Mesenchymal stem cell (in vitro differentiated cells and primary cell): ENCODE measurements at regions not wholly inside any gene's neighbourhood (a gene's known extent, or its start where the extent isn't known, plus 50 kb on each side); places are given as distances from the start of the nearest gene placed in this dataset.

ENCODE experiments used
- DNase-seq: peaks from one replicate; pipeline ENCODE4 v3.0.0-alpha.2; 2013
- H2AFZ ChIP-seq: one replicate; pipeline ENCODE4 v1.6.1; 2013; ENCODE audit warnings: low read depth, mild to moderate bottlenecking, control low read depth, inconsistent platforms, low read length, moderate library complexity
- H2AK5ac ChIP-seq: 2 replicates; pipeline ENCODE4 v1.6.1; 2013; ENCODE audit warnings: low read length, moderate library complexity, mild to moderate bottlenecking, inconsistent platforms; ENCODE audit not compliant: severe bottlenecking
- H2BK120ac ChIP-seq: one replicate; pipeline ENCODE4 v1.6.1; 2013; ENCODE audit warnings: low read depth, mild to moderate bottlenecking, inconsistent platforms, low read length, moderate library complexity
- H2BK12ac ChIP-seq, 2 experiments: one replicate each; pipeline ENCODE4 v1.6.1; 2013; ENCODE audit warnings: inconsistent platforms in 2 of 2, low read length in 2 of 2, mild to moderate bottlenecking in 2 of 2, moderate library complexity in 2 of 2, control low read depth in 1 of 2
- H2BK15ac ChIP-seq: one replicate; pipeline ENCODE4 v1.6.1; 2013; ENCODE audit warnings: mild to moderate bottlenecking, low read depth, inconsistent platforms; ENCODE audit not compliant: poor library complexity, severe bottlenecking
- H2BK5ac ChIP-seq: 2 replicates; pipeline ENCODE4 v1.6.1; 2013; ENCODE audit warnings: low read depth, mild to moderate bottlenecking, low read length, control low read depth, inconsistent platforms; ENCODE audit not compliant: poor library complexity, severe bottlenecking
- H3K14ac ChIP-seq, 2 experiments: one replicate each; pipeline ENCODE4 v1.6.1; 2013; ENCODE audit warnings: inconsistent platforms in 2 of 2, low read length in 2 of 2, control low read depth in 1 of 2, mild to moderate bottlenecking in 1 of 2, moderate library complexity in 1 of 2
- H3K18ac ChIP-seq, 2 experiments: one replicate each; pipeline ENCODE4 v1.6.1; 2013; ENCODE audit warnings: inconsistent platforms in 2 of 2, low read length in 2 of 2, control low read depth in 1 of 2, low read depth in 1 of 2, mild to moderate bottlenecking in 1 of 2
- H3K23ac ChIP-seq, 2 experiments: one replicate each; pipeline ENCODE4 v1.6.1; 2013; ENCODE audit warnings: inconsistent platforms in 2 of 2, low read length in 2 of 2, mild to moderate bottlenecking in 2 of 2, moderate library complexity in 2 of 2, control low read depth in 1 of 2
- H3K27ac ChIP-seq: 2 replicates; pipeline ENCODE4 v1.5.1; 2013; ENCODE audit warnings: mild to moderate bottlenecking, moderate library complexity, low read length, control low read depth, inconsistent platforms; ENCODE audit not compliant: poor library complexity, severe bottlenecking
- H3K27me3 ChIP-seq, 2 experiments: 2 replicates each; pipeline versions ENCODE4 v1.6.1 to v1.7.0; 2013; ENCODE audit warnings: low read length in 2 of 2, mild to moderate bottlenecking in 2 of 2, moderate library complexity in 2 of 2, control low read depth in 1 of 2, inconsistent platforms in 1 of 2; ENCODE audit not compliant: control insufficient read depth in 1 of 2, insufficient read depth in 1 of 2
- H3K36me3 ChIP-seq, 2 experiments: 2 replicates each; pipeline versions ENCODE4 v1.6.1 to v1.7.0; 2013; ENCODE audit warnings: low read length in 2 of 2, control low read depth in 1 of 2, inconsistent platforms in 1 of 2, low read depth in 1 of 2, mild to moderate bottlenecking in 1 of 2; ENCODE audit not compliant: insufficient read depth in 2 of 2, control insufficient read depth in 1 of 2
- H3K4ac ChIP-seq, 2 experiments: one replicate each; pipeline ENCODE4 v1.6.1; 2013; ENCODE audit warnings: inconsistent platforms in 2 of 2, low read length in 2 of 2, mild to moderate bottlenecking in 2 of 2, moderate library complexity in 2 of 2, control low read depth in 1 of 2, low read depth in 1 of 2
- H3K4me1 ChIP-seq: 2 replicates; pipeline ENCODE4 v1.6.1; 2013; ENCODE audit warnings: low read depth, low read length, control low read depth; ENCODE audit not compliant: control insufficient read depth, insufficient read depth
- H3K4me2 ChIP-seq: 2 replicates; pipeline ENCODE4 v1.6.1; 2013; ENCODE audit warnings: low read length, mild to moderate bottlenecking, inconsistent platforms; ENCODE audit not compliant: poor library complexity, severe bottlenecking
- H3K4me3 ChIP-seq, 2 experiments: 2 replicates each; pipeline versions ENCODE4 v1.5.1 to v1.7.0; 2013; ENCODE audit warnings: low read length in 2 of 2, mild to moderate bottlenecking in 2 of 2, control low read depth in 1 of 2, low read depth in 1 of 2; ENCODE audit not compliant: insufficient read depth in 1 of 2
- H3K79me1 ChIP-seq: replicated peaks from 2 replicates; pipeline ENCODE4 v1.6.1; 2013; ENCODE audit warnings: mild to moderate bottlenecking, control low read depth, low read length, inconsistent platforms; ENCODE audit not compliant: poor library complexity, severe bottlenecking
- H3K9ac ChIP-seq: 2 replicates; pipeline ENCODE4 v1.7.0; 2013; ENCODE audit warnings: mild to moderate bottlenecking, low read length, moderate library complexity
- H3K9me3 ChIP-seq: 2 replicates; pipeline ENCODE4 v1.7.0; 2013; ENCODE audit warnings: mild to moderate bottlenecking, low read length; ENCODE audit not compliant: control insufficient read depth
- H4K8ac ChIP-seq: one replicate; pipeline ENCODE4 v1.6.1; 2013; ENCODE audit warnings: inconsistent platforms, mild to moderate bottlenecking, low read length, moderate library complexity
- H4K91ac ChIP-seq: one replicate; pipeline ENCODE4 v1.6.1; 2013; ENCODE audit warnings: mild to moderate bottlenecking, low read length, inconsistent platforms
- WGBS: methylation state at CpG from one replicate; pipeline ENCODE4 v1.1.7; 2013; ENCODE audit warnings: mixed read lengths; 5-methylcytosine and 5-hydroxymethylcytosine counted together

DNA sequence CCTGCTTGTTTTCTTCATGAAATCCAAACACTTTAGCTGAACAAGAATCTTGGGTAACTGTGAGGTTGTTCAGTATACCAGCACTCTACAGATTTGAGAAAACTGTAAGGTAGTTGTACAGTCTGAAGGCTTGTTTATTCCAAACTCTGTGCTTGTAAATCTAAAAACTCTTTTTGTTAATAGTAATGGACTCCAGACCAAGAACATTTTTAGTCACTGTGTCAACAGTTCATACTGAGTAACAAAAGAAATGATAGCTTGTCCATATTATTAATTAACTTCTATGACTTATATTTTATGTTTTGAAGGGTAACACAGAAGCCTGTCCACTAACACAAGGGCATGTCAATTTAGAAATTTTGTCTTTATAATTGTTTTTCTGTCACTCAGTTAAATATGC is 72.2 kb upstream of the KYNU start:
- H3K4ac ChIP-seq = no peak overlapping the region
- H4K8ac ChIP-seq = no peak overlapping the region
- H2AFZ ChIP-seq = no peak overlapping the region
- no peak overlapping the region for H3K4me2 ChIP-seq
- no peak overlapping the region for H4K91ac ChIP-seq
- H2BK120ac ChIP-seq = no peak overlapping the region
- H2BK12ac ChIP-seq = no peak overlapping the region
- no peaks in the 10 kb centered on the region for H3K36me3 ChIP-seq
- H3K27ac ChIP-seq = no peak overlapping the region
- no peaks in the 10 kb centered on the region for H3K27me3 ChIP-seq
- no peak overlapping the region for H3K4me3 ChIP-seq
- no peak overlapping the region for H3K14ac ChIP-seq
- H2AK5ac ChIP-seq = no peak overlapping the region
- H3K23ac ChIP-seq = no peak overlapping the region
- no peaks in the 10 kb centered on the region for H3K9me3 ChIP-seq
- no peak overlapping the region for H3K9ac ChIP-seq
- H2BK15ac ChIP-seq = no peak overlapping the region
- H3K18ac ChIP-seq = no peak overlapping the region
- no peaks in the 10 kb centered on the region for H3K4me1 ChIP-seq
- DNase-seq = no peak
- no peak overlapping the region for H2BK5ac ChIP-seq
- H3K79me1 ChIP-seq = no peaks in the 10 kb centered on the region

DNA sequence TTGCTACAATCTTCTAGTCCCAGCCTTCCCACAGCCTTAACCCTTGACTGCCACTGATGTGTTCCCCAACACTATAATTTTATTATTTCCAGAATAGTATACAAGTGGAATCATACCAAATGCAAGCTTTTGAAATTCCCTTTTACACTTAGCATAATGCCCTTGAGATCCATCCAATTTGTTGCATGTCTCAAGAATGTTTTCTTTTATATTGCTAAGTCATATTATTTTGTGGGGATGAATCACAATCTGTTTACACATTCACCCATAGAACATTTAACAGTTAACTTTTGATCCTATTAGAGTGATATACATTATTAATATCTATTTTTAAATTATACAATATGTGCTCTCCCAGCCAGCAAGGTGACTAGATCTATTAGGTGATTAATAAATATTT is 74.3 kb upstream of the KYNU start:
- Histone ChIP-seq H3K4me1 (no peaks in the 10 kb centered on the region), H2AFZ (no peak overlapping the region)

DNA sequence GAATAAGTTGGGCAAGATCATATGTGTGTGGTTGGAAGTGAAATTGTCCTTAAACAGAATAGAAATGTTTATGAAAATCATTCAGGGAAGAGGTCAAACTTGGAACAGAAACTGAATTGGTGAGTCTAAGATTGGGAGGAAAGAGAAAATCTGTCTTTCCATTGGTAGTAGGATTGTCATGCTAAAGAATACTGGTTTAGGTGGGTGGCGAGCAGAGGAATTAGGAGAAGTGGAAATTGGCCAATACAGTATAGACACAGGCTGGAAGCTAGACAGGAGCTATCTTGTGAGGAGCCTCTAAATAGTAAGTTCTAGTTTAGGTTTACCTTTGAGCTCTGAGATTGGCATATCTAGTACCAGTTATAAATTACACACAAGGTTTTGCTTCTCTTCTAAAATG is 80.9 kb upstream of the KYNU start:
- no peak for DNase-seq
- Histone ChIP-seq H3K4me2 (no peak overlapping the region), H2AK5ac (no peak overlapping the region), H2BK120ac (no peak overlapping the region), H3K27me3 (no peaks in the 10 kb centered on the region), H3K27ac (no peak overlapping the region), H3K4ac (no peak overlapping the region), H4K91ac (no peak overlapping the region), H2BK12ac (no peak overlapping the region), H3K14ac (no peak overlapping the region), H2BK15ac (no peak overlapping the region), H3K9me3 (no peaks in the 10 kb centered on the region), H3K36me3 (no peaks in the 10 kb centered on the region), H2BK5ac (no peak overlapping the region), H3K18ac (no peak overlapping the region), H3K9ac (no peak overlapping the region), H2AFZ (no peak overlapping the region), H3K23ac (no peak overlapping the region), H4K8ac (no peak overlapping the region), H3K79me1 (no peaks in the 10 kb centered on the region), H3K4me3 (no peak overlapping the region), H3K4me1 (no peaks in the 10 kb centered on the region)
- 100% methylated on average over 1 of the region's 1 CpG for WGBS

More for the DNA sequence above, 74.3 kb upstream of the KYNU start:
- Histone ChIP-seq H4K8ac (no peak overlapping the region), H2BK12ac (no peak overlapping the region), H2BK5ac (no peak overlapping the region), H2BK120ac (no peak overlapping the region), H3K27me3 (no peaks in the 10 kb centered on the region), H3K14ac (no peak overlapping the region), H3K36me3 (no peaks in the 10 kb centered on the region), H3K4me2 (no peak overlapping the region), H3K4me3 (no peak overlapping the region), H3K18ac (no peak overlapping the region), H4K91ac (no peak overlapping the region), H3K9ac (no peak overlapping the region), H3K23ac (no peak overlapping the region), H3K9me3 (no peaks in the 10 kb centered on the region), H2AK5ac (no peak overlapping the region), H3K27ac (no peak overlapping the region), H3K79me1 (no peaks in the 10 kb centered on the region), H2BK15ac (no peak overlapping the region), H3K4ac (no peak overlapping the region)
- DNase-seq = no peak

DNA sequence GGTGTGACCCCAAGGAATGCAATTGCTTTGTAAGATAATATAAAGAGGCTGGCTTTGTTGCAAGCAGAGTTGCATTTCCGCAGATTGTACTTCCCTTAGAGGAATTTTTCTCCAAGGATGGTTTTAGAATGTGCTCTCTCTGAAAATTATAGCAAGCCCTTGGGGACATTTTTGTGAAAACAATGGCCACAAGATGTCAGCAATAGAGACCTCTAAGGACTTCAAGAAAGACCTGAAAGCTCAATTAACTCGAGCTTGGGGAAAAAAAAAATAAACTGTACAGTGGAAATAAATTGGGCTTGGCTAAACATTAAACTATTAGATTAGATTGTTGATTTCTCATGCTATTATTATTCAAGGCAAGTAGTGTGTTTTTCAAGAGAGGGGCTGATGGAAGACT is 81.3 kb upstream of the KYNU start:
- Histone ChIP-seq H3K27me3 (no peaks in the 10 kb centered on the region), H3K4me2 (no peak overlapping the region), H3K4me1 (no peaks in the 10 kb centered on the region), H3K14ac (no peak overlapping the region), H3K9ac (no peak overlapping the region), H3K79me1 (no peaks in the 10 kb centered on the region), H3K4ac (no peak overlapping the region), H3K4me3 (no peak overlapping the region), H3K18ac (no peak overlapping the region), H2BK5ac (no peak overlapping the region), H3K23ac (no peak overlapping the region), H4K91ac (no peak overlapping the region), H2BK15ac (no peak overlapping the region), H2AK5ac (no peak overlapping the region), H3K9me3 (no peaks in the 10 kb centered on the region), H2BK120ac (no peak overlapping the region), H2AFZ (no peak overlapping the region), H2BK12ac (no peak overlapping the region), H3K27ac (no peak overlapping the region), H4K8ac (no peak overlapping the region), H3K36me3 (no peaks in the 10 kb centered on the region)
- WGBS = 89% methylated on average over 2 of the region's 2 CpGs
- DNase-seq = no peak
